GM12875 (cell line): ENCODE measurements at regions not wholly inside any gene's neighbourhood (a gene's known extent, or its start where the extent isn't known, plus 50 kb on each side); places are given as distances from the start of the nearest gene placed in this dataset.

Experiments
- H3K4me3 ChIP-seq: one replicate; pipeline ENCODE4 v1.5.1; 2011; ENCODE audit warnings: low read depth, low read length, control low read depth
- CTCF ChIP-seq: IDR thresholded peaks from 2 replicates; pipeline ENCODE4 v1.5.1; 2011; ENCODE audit warnings: low read depth, mild to moderate bottlenecking, control low read depth, inconsistent platforms, low read length, moderate library complexity, borderline replicate concordance; ENCODE audit not compliant: insufficient read depth

DNA sequence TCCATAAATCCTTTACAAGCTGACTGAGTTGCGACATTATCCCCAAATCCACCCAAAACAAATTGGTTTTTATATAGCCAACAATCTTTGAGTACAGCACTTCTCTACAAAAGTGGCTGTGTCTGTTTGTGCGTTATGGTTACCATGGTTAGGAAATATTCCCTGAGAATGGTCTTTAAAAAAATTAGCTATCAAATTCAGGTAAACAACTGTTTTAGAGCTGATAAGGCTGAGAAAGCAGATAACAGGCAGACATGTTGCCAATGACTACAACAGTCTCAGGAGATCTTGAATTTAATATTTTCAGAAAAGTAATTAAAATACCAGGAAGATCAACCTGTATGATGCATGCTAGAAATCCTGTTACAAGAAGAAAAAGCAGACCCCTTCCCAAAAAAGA is 248.0 kb downstream of the RASSF9 start:
- H3K4me3 ChIP-seq = no peak overlapping the region
- no peak for TF ChIP-seq CTCF

DNA sequence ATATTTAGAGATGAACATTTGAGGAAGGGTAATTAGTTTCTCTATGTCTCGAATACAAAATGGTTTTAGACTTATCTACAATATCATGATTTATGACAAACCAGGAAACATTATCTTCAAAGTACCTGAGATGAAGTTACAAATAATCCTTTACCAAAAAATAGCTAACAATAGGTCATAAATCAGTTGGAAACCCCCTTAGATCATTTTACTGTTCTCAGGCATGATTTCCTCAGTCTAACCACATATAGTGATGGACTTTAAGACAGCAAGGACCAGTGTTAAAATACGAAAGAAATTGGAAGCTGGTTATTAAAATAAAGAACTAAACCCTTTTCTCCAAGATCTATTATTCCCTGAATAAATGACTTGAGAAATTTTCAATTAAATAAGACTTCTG is 235.4 kb downstream of the RASSF9 start:
- H3K4me3 ChIP-seq = no peak overlapping the region
- no peak for TF ChIP-seq CTCF

DNA sequence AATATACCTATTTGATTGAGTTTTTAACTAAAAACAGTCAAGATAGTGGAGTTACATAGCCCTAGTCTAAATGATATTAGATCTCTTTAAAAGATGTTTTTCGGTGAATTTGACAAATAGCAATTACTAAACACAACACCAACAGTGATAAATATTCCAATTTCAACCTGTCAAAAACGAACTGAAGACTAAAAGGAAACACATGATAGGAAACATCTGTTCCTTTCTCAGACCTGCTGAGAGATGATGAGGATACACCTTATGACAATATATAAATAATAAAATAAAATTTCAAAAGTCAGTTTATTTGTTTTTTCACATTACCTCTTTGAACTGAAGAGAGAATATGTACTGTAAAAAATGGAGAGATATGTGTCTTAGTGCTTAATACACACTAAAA is 232.7 kb downstream of the RASSF9 start:
- H3K4me3 ChIP-seq = no peak overlapping the region
- TF ChIP-seq CTCF = no peak

DNA sequence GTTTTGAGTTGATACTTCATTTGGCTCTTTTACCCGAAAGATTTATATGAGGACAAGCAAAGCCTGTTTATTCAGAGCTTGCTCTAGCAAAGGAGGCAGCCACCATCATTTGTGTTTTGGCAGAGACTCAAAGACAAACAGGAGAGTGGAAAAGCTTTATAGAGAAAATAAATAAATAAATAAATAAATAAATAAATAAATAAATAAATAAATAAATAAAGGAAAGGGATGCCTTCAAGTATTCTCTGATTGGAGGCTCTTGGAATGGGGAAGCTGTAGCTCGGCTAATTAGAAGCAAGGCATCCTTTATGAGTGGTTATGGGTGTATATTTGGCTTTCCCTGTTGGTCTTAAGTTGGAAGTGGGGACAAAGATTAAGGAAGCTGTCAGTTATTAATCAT is 229.8 kb downstream of the RASSF9 start:
- H3K4me3 ChIP-seq = no peak overlapping the region
- no peak for TF ChIP-seq CTCF

DNA sequence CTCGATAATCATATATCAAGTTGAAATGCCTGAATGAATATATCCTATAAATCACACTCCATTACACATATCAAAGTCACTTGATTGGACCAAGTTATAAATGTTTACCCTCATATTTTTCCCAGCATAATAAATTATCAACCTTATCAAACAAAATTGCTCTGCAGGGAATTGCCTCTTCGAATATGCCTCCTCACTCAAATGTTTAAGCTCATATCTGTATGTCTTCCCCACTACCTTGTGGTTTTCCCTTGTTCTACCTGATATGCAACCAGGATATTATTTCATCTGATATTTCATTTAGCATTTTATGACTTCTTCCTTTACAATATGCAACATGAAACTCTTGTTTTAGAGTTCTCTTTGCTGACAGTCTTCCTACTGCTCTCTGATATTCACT is 226.4 kb downstream of the RASSF9 start:
- no peak for TF ChIP-seq CTCF
- no peak overlapping the region for H3K4me3 ChIP-seq

- TF ChIP-seq CTCF = no peak
- H3K4me3 ChIP-seq = no peak overlapping the region
These were observed 226.0 kb downstream of the RASSF9 start for GRCh38 chr12:85610194-85610593.

DNA sequence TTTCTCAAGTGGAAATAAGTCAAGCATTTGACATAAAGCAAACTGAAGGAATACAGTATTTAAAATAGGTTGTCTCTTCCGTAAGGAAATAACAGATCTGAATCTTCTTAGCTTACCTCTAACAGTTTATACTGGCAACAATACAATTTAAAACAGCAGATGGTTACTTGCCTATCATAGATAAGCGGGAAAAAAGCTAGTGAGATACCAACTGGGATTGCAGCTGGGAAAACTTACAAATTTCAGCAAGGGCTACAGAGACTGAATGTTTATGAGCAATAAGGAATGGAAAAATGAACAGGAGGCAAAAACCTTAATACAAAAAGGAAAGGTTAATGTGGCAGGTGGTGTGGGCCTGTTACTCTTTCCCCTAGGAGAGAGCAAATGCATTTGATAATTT is 220.0 kb downstream of the RASSF9 start:
- no peak overlapping the region for H3K4me3 ChIP-seq
- TF ChIP-seq CTCF = no peak
